Breast epithelium (tissue), 4 donors: ENCODE measurements at regions not wholly inside any gene's neighbourhood (a gene's known extent, or its start where the extent isn't known, plus 50 kb on each side); places are given as distances from the start of the nearest gene placed in this dataset.

ENCODE experiments used
- DNase-seq, 2 donors: peaks; one replicate each; pipeline ENCODE4 v3.0.0-alpha.2; 2019; ENCODE audit warnings: low spot score in 2 of 2
- H3K27ac ChIP-seq, 2 donors: fragments of 200-600 bp; sonication (generic) in 1 of 2; one replicate each; pipeline ENCODE4 v1.5.1; 2016 to 2019; ENCODE audit warnings: mild to moderate bottlenecking in 1 of 2
- H3K27me3 ChIP-seq, 2 donors: fragments of 200-600 bp; sonication (generic) in 1 of 2; one replicate each; pipeline versions ENCODE4 v1.5.1 to v1.6.0; 2017 to 2019; ENCODE audit warnings: control low read depth in 1 of 2, mild to moderate bottlenecking in 1 of 2
- H3K36me3 ChIP-seq: fragments of 200-600 bp; one replicate; pipeline ENCODE4 v1.5.1; 2019
- H3K4me1 ChIP-seq, 2 donors: fragments of 200-600 bp; sonication (generic); one replicate each; pipeline ENCODE4 v1.5.1; 2016 to 2019; ENCODE audit warnings: control low read depth in 1 of 2
- H3K4me3 ChIP-seq, 3 donors: fragments of 200-600 bp; sonication (generic); 1 replicate in 2 of 3; 2 replicates in 1 of 3; pipeline ENCODE4 v1.5.1; 2016 to 2019; ENCODE audit warnings: mild to moderate bottlenecking in 3 of 3, moderate library complexity in 2 of 3
- H3K9me3 ChIP-seq, 2 donors: fragments of 200-600 bp; sonication (generic) in 1 of 2; one replicate each; pipeline ENCODE4 v1.5.1; 2016 to 2019; ENCODE audit warnings: control low read depth in 1 of 2
- CTCF ChIP-seq, 3 donors: fragments of 450-650 bp; IDR thresholded peaks; one replicate each; pipeline ENCODE4 v1.5.1; 2016 to 2017; ENCODE audit warnings: antibody characterized with exemption in 3 of 3, mild to moderate bottlenecking in 3 of 3, moderate library complexity in 3 of 3
- POLR2A ChIP-seq: fragments of 450-650 bp; IDR thresholded peaks from one replicate; pipeline ENCODE4 v1.6.1; 2016; ENCODE audit warnings: antibody characterized with exemption, mild to moderate bottlenecking, moderate library complexity
- POLR2AphosphoS5 ChIP-seq, 3 donors: sonication (generic); formaldehyde crosslinking; IDR thresholded peaks; one replicate each; pipeline ENCODE4 v1.6.1; 2017; ENCODE audit warnings: antibody characterized with exemption in 3 of 3
- intact Hi-C: fragments of 100-400 bp; cut with DNase I; formaldehyde crosslinking; loops from one replicate; pipeline ENCODE4 v1.15.1; 2023; ENCODE audit warnings: low total_unique reads

DNA sequence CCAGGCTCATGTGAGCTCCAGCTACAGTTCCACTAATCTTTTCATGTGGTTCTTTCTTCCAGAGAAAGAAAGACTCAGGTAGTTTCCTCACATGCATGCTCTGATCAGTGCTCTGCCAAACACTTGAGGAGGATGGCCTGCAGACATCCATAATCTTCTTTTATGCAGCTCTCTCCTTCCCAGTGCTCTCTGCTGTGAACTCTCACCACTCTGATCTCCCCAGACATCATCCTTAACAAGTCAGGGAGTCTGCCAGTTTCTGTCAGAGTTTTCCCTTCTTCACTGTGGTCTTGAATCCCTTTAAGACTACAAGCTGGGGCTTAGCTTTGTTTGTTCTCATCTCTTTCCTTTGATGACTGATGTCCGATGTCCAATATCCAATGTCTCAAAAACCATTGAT lies 203.4 kb upstream of the PRKCQ start:
- H3K9me3 ChIP-seq: no peaks in the 10 kb centered on the region
- H3K4me1 ChIP-seq: no peaks in the 10 kb centered on the region
- H3K27ac ChIP-seq: no peak overlapping the region
- intact Hi-C loops: no loop called here
- DNase-seq: no peak
- H3K27me3 ChIP-seq: no peaks in the 10 kb centered on the region
- no peak overlapping the region for H3K4me3 ChIP-seq
- H3K36me3 ChIP-seq: no peaks in the 10 kb centered on the region
- no peak for TF ChIP-seq POLR2AphosphoS5 (IDR thresholded peaks at IDR 0.05)
- no peak for TF ChIP-seq CTCF (IDR thresholded peaks at IDR 0.05)

- no peaks in the 10 kb centered on the region for H3K4me1 ChIP-seq
- H3K9me3 ChIP-seq: no peaks in the 10 kb centered on the region
- H3K36me3 ChIP-seq: no peaks in the 10 kb centered on the region
- H3K27ac ChIP-seq: no peak overlapping the region
- intact Hi-C loops: no loop called here
- no peak for DNase-seq
- no peak for TF ChIP-seq POLR2A
- no peak for TF ChIP-seq CTCF (IDR thresholded peaks at IDR 0.05)
- no peak for TF ChIP-seq POLR2AphosphoS5 (IDR thresholded peaks at IDR 0.05)
- no peaks in the 10 kb centered on the region for H3K27me3 ChIP-seq
- no peak overlapping the region for H3K4me3 ChIP-seq
Observed at GRCh38 chr10:6782378-6782777, 202.3 kb upstream of the PRKCQ start.

GRCh38 chr10:6781133-6781770 lies 201.2 kb upstream of the PRKCQ start:
- Histone ChIP-seq H3K4me1 (no peaks in the 10 kb centered on the region), H3K27ac (no peak overlapping the region), H3K27me3 (no peaks in the 10 kb centered on the region), H3K9me3 (no peaks in the 10 kb centered on the region), H3K36me3 (no peaks in the 10 kb centered on the region), H3K4me3 (no peak overlapping the region)
- intact Hi-C loops: no loop called here
- DNase-seq: no peak
- TF ChIP-seq POLR2A (no peak), POLR2AphosphoS5 (IDR thresholded peaks at IDR 0.05) (no peak), CTCF (IDR thresholded peaks at IDR 0.05) (no peak)

DNA sequence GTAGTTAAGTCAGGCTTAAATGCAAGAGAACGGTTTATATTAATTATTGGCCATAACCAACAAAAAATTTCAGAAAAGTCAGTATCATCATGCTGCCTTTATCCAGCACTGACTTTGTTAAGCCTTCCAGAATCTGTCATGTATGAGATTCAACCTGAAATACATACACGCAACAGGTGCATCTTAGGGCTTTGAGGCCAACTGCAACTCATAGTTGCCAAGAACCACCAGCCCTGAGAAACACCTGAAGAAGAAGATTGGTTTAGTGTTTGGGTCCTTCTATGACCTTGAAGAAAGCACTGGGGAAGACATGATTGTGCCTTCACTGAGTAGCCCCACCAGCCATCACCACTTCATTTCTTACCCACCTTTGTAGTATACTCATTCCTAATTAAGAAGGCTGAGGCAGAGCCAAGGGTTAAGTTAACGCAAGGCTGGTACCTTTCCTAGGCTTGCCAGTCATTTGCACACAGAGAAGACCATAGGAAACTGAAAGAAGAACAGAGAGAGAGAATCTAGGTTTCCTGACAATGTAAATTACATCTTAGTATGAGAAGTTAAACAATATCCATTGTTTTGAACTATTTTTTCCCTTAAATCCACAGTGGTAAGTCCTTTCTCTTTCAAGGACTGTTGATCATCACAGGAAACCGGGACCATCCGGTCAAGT lies 200.1 kb upstream of the PRKCQ start:
- Histone ChIP-seq H3K4me1 (no peaks in the 10 kb centered on the region), H3K27me3 (no peaks in the 10 kb centered on the region), H3K27ac (no peak overlapping the region), H3K36me3 (no peaks in the 10 kb centered on the region), H3K4me3 (no peak overlapping the region), H3K9me3 (no peaks in the 10 kb centered on the region)
- intact Hi-C loops: no loop called here
- TF ChIP-seq CTCF (IDR thresholded peaks at IDR 0.05) (no peak), POLR2AphosphoS5 (IDR thresholded peaks at IDR 0.05) (no peak), POLR2A (no peak)
- DNase-seq: no peak

- peak in 1 of 2 donors; percentile 79 for DNase-seq
- Histone ChIP-seq H3K4me1 (no peaks in the 10 kb centered on the region), H3K4me3 (no peak overlapping the region), H3K36me3 (no peaks in the 10 kb centered on the region), H3K9me3 (no peaks in the 10 kb centered on the region), H3K27me3 (no peaks in the 10 kb centered on the region), H3K27ac (peak overlapping the region in 1 of 2 donors; percentile 25)
- intact Hi-C loops: no loop called here
- TF ChIP-seq CTCF (IDR thresholded peaks at IDR 0.05): no peak
- no peak for TF ChIP-seq POLR2AphosphoS5 (IDR thresholded peaks at IDR 0.05)
- no peak for TF ChIP-seq POLR2A
Observed at GRCh38 chr10:6778992-6779701, 199.1 kb upstream of the PRKCQ start.
